GM21447 (cell line): ENCODE measurements at regions not wholly inside any gene's neighbourhood (a gene's known extent, or its start where the extent isn't known, plus 50 kb on each side); places are given as distances from the start of the nearest gene placed in this dataset.

Experiments
- ATAC-seq: cut with Tn5 transposase; IDR thresholded peaks from one replicate; pipeline ENCODE4 v1.9.1; 2021; ENCODE audit not compliant: unreplicated experiment

- ATAC-seq = no peak
Observed at GRCh38 chr5:175246889-175247520, 197.0 kb downstream of the DRD1 start.

- ATAC-seq = no peak
Observed at GRCh38 chr5:175246242-175246888, 197.6 kb downstream of the DRD1 start.

- ATAC-seq = no peak
Observed at GRCh38 chr5:175243441-175243840, 200.5 kb downstream of the DRD1 start.

- no peak for ATAC-seq
Observed at GRCh38 chr5:175242207-175242606, 201.8 kb downstream of the DRD1 start.

GRCh38 chr5:175238326-175238725, 205.7 kb downstream of the DRD1 start:
- no peak for ATAC-seq

GRCh38 chr5:175236176-175236575, 207.8 kb downstream of the DRD1 start:
- no peak for ATAC-seq

GRCh38 chr5:175235251-175235960, 208.6 kb downstream of the DRD1 start:
- no peak for ATAC-seq

GRCh38 chr5:175230299-175230698, 213.7 kb downstream of the DRD1 start:
- no peak for ATAC-seq

GRCh38 chr5:175226506-175226905, 217.5 kb downstream of the DRD1 start:
- no peak for ATAC-seq

GRCh38 chr5:175223291-175223690, 220.7 kb downstream of the DRD1 start:
- ATAC-seq = no peak

GRCh38 chr5:175222621-175223020, 221.4 kb downstream of the DRD1 start:
- ATAC-seq = no peak

GRCh38 chr5:175220549-175220948, 223.4 kb downstream of the DRD1 start:
- no peak for ATAC-seq

- no peak for ATAC-seq
Observed at GRCh38 chr5:175219366-175219765, 224.6 kb downstream of the DRD1 start.

- ATAC-seq = no peak
Observed at GRCh38 chr5:175216991-175217390, 227.0 kb downstream of the DRD1 start.

GRCh38 chr5:175215906-175216305, 228.1 kb downstream of the DRD1 start:
- no peak for ATAC-seq

GRCh38 chr5:175214152-175214551, 229.8 kb downstream of the DRD1 start:
- no peak for ATAC-seq

- ATAC-seq = no peak
Observed at GRCh38 chr5:175211956-175212756, 231.8 kb downstream of the DRD1 start.

- no peak for ATAC-seq
Observed at GRCh38 chr5:175207321-175208040, 236.5 kb downstream of the DRD1 start.

GRCh38 chr5:175206669-175207068, 237.3 kb downstream of the DRD1 start:
- no peak for ATAC-seq

GRCh38 chr5:175202463-175203068, 241.4 kb downstream of the DRD1 start:
- no peak for ATAC-seq
